GM12878 (cell line): ENCODE measurements at regions not wholly inside any gene's neighbourhood (a gene's known extent, or its start where the extent isn't known, plus 50 kb on each side); places are given as distances from the start of the nearest gene placed in this dataset.

Experiments
- ATAC-seq: fragments of 200-7000 bp; cut with Tn5 transposase; 3 replicates; pipeline ENCODE4 v1.9.1; 2020; ENCODE audit warnings: mild to moderate bottlenecking, moderate library complexity
- BruUV-seq: library from RNA; stranded (reverse); fragments of 400-500 nt; replicated peaks from 2 replicates; lab custom pipeline; 2021; lab: Mats Ljungman, UMichigan
- CTCF ChIA-PET: fragments of 300-600 bp; sonication (Branson Sonifier 250); formaldehyde crosslinking; extraction: SDS; loops from one replicate; lab custom pipeline; 2021; ENCODE audit warnings: inconsistent platforms; lab: Yijun Ruan, JAX
- POLR2A ChIA-PET: fragments of 350-600 bp; formaldehyde crosslinking; extraction: SDS; loops from one replicate; lab custom pipeline; 2021; ENCODE audit warnings: inconsistent platforms; lab: Charles Lee
- RAD21 ChIA-PET: fragments of 300-600 bp; sonication (Branson Sonifier 250); formaldehyde crosslinking; loops from one replicate; lab custom pipeline; 2023; ENCODE audit warnings: antibody characterized with exemption; ENCODE audit not compliant: unreplicated experiment; lab: Charles Lee
- SMC1A ChIA-PET: fragments of 300-600 bp; sonication (Branson Sonifier 250); formaldehyde crosslinking; loops from one replicate; lab custom pipeline; 2023; ENCODE audit not compliant: unreplicated experiment, uncharacterized antibody; lab: Charles Lee
- DNase-seq: peaks from one replicate; pipeline ENCODE4 v3.0.0-alpha.2; 2011; ENCODE audit warnings: low read depth, low spot score
- FAIRE-seq: peaks from 3 replicates; lab custom pipeline; 2011; peaks lifted over from hg19 to GRCh38; lab: Jason Lieb, UNC
- H2AFZ ChIP-seq: 2 replicates; pipeline ENCODE4 v1.6.0; 2011; ENCODE audit warnings: low read depth, low read length, control low read depth; ENCODE audit not compliant: control insufficient read depth
- H3K27ac ChIP-seq: 2 replicates; pipeline ENCODE4 v1.5.1; 2011; ENCODE audit warnings: control low read depth; ENCODE audit not compliant: control insufficient read depth, insufficient read depth
- H3K27me3 ChIP-seq, 2 experiments: replicated peaks in 1 of 2; 2 replicates each; pipeline versions ENCODE4 v1.6.0 to v1.6.1; 2011; ENCODE audit warnings: low read length in 1 of 2; ENCODE audit not compliant: control insufficient read depth in 2 of 2, insufficient read depth in 2 of 2
- H3K36me3 ChIP-seq, 2 experiments: 2 replicates each; pipeline ENCODE4 v1.5.1; 2011; ENCODE audit warnings: low read length in 1 of 2; ENCODE audit not compliant: control insufficient read depth in 2 of 2, insufficient read depth in 2 of 2
- H3K4me1 ChIP-seq: 2 replicates; pipeline ENCODE4 v1.6.1; 2011; ENCODE audit warnings: mild to moderate bottlenecking, low read length, moderate library complexity, mixed read lengths; ENCODE audit not compliant: control insufficient read depth, insufficient read depth
- H3K4me2 ChIP-seq: 2 replicates; pipeline ENCODE4 v1.6.0; 2011; ENCODE audit warnings: control low read depth; ENCODE audit not compliant: control insufficient read depth, insufficient read depth
- H3K4me3 ChIP-seq: fragments of 200-600 bp; sonication (generic); 2 replicates; pipeline ENCODE4 v1.5.1; 2016
- H3K79me2 ChIP-seq: 2 replicates; pipeline ENCODE4 v1.6.0; 2011; ENCODE audit warnings: low read length; ENCODE audit not compliant: control insufficient read depth, insufficient read depth
- H3K9ac ChIP-seq: 2 replicates; pipeline ENCODE4 v1.8.0; 2011; ENCODE audit warnings: low read length, control low read depth, mixed read lengths; ENCODE audit not compliant: control insufficient read depth, insufficient read depth
- H3K9me3 ChIP-seq: replicated peaks from 3 replicates; pipeline ENCODE4 v1.5.1; 2011; ENCODE audit warnings: mild to moderate bottlenecking, low read length; ENCODE audit not compliant: control insufficient read depth, insufficient read depth
- H4K20me1 ChIP-seq: 2 replicates; pipeline ENCODE4 v1.6.0; 2011; ENCODE audit not compliant: control insufficient read depth, insufficient read depth
- ATF7 ChIP-seq: fragments of 450-650 bp; IDR thresholded peaks from 2 replicates; pipeline ENCODE4 v1.6.1; 2016; ENCODE audit warnings: low read depth, mild to moderate bottlenecking
- BCL11A ChIP-seq: IDR thresholded peaks from 2 replicates; pipeline ENCODE4 v1.6.1; 2011; ENCODE audit warnings: low read depth, low read length
- CBFB ChIP-seq: IDR thresholded peaks from 2 replicates; pipeline ENCODE4 v1.6.1; 2016; ENCODE audit warnings: antibody characterized with exemption, low read depth
- GABPA ChIP-seq: IDR thresholded peaks from 2 replicates; pipeline ENCODE4 v1.6.1; 2014; ENCODE audit warnings: antibody characterized with exemption, low read depth, mild to moderate bottlenecking, inconsistent platforms
- HDAC6 ChIP-seq: fragments of 200-600 bp; sonication (generic); IDR thresholded peaks from one replicate; pipeline ENCODE4 v1.8.0; 2017; ENCODE audit warnings: antibody characterized with exemption; ENCODE audit not compliant: unreplicated experiment
- MTA3 ChIP-seq: IDR thresholded peaks from 2 replicates; pipeline ENCODE4 v1.6.1; 2012; ENCODE audit warnings: low read length, inconsistent platforms, borderline replicate concordance
- MYB ChIP-seq: fragments of 150-350 bp; IDR thresholded peaks from 2 replicates; pipeline ENCODE4 v1.6.1; 2014; ENCODE audit warnings: mild to moderate bottlenecking, low read depth, low read length, borderline replicate concordance
- NR2F1 ChIP-seq: fragments of 450-650 bp; conservative IDR thresholded peaks from 2 replicates; pipeline ENCODE4 v1.6.1; 2017; ENCODE audit warnings: mild to moderate bottlenecking
- PAX8 ChIP-seq: fragments of 450-650 bp; IDR thresholded peaks from 2 replicates; pipeline ENCODE4 v1.6.1; 2017; ENCODE audit warnings: mild to moderate bottlenecking, moderate library complexity
- RBBP5 ChIP-seq: fragments of 200-600 bp; sonication (generic); conservative IDR thresholded peaks from 2 replicates; pipeline ENCODE4 v1.6.1; 2016
- RUNX3 ChIP-seq: IDR thresholded peaks from 2 replicates; pipeline ENCODE4 v1.6.1; 2012; ENCODE audit warnings: low read length, inconsistent platforms
- TAF1 ChIP-seq: IDR thresholded peaks from 2 replicates; pipeline ENCODE4 v1.6.1; 2011; ENCODE audit warnings: mild to moderate bottlenecking, low read depth, low read length, borderline replicate concordance
- TCF12 ChIP-seq: IDR thresholded peaks from 2 replicates; pipeline ENCODE4 v1.6.1; 2011; ENCODE audit warnings: low read depth, mild to moderate bottlenecking, low read length
- ZNF384 ChIP-seq: IDR thresholded peaks from 2 replicates; pipeline ENCODE4 v1.6.1; 2012; ENCODE audit warnings: low read depth, mild to moderate bottlenecking, low read length, improper control_type of control experiment, borderline replicate concordance
- WGBS: methylation state at CpG from one replicate; pipeline ENCODE4 v1.1.6; 2016; ENCODE audit warnings: low lambda C conversion rate; ENCODE audit not compliant: insufficient replicate concordance, insufficient coverage; ENCODE audit errors: missing lambda C conversion rate; 5-methylcytosine and 5-hydroxymethylcytosine counted together
- in situ Hi-C: fragments of 300-500 bp; cut with MboI; formaldehyde crosslinking; loops from 9 replicates; pipeline ENCODE4 v1.14.3; 2018; ENCODE audit warnings: mixed read lengths
- intact Hi-C: fragments of 100-400 bp; cut with micrococcal nuclease; formaldehyde crosslinking; loops from one replicate; pipeline ENCODE4 v1.14.2; 2022; ENCODE audit not compliant: unreplicated experiment
- TF ChIP-seq, protein P1 (sequence below): fragments of 450-650 bp; IDR thresholded peaks from 2 replicates; pipeline ENCODE4 v1.6.1; 2017; ENCODE audit warnings: antibody characterized with exemption, mild to moderate bottlenecking, moderate library complexity
- TF ChIP-seq, protein P2 (sequence below): IDR thresholded peaks from 2 replicates; pipeline ENCODE4 v1.6.1; 2011; ENCODE audit warnings: borderline replicate concordance, low read depth, mild to moderate bottlenecking, moderate library complexity, mixed read lengths, low read length; ENCODE audit not compliant: insufficient read depth; ENCODE audit errors: extremely low read length
- TF ChIP-seq, protein P3 (sequence below): IDR thresholded peaks from 2 replicates; pipeline ENCODE4 v1.6.1; 2011; ENCODE audit warnings: low read depth, mild to moderate bottlenecking, low read length, moderate library complexity, borderline replicate concordance; ENCODE audit errors: extremely low read depth
- TF ChIP-seq, protein P4 (sequence below): IDR thresholded peaks from 2 replicates; pipeline ENCODE4 v1.6.1; 2011; ENCODE audit warnings: mild to moderate bottlenecking, low read depth, low read length, moderate library complexity; ENCODE audit not compliant: insufficient replicate concordance

DNA sequence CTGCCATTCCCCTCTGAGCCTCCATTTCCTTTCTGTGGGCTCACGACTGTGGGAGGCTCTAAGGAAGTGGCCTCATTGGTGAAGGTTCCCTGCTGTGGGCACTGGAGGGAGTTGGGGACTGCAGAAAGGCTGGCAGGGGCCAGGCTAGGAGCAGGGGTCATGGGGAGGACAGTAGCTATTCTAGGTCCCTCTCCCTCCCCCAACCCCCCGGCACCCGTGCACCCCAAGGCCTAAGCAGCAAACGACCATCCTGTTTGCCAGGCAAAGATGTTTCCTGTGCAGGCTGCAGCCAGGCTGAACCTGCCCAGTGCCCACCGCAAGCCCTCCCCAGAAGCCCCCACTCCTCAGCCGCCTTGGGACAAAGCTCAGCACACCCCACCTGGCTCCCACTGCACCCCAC, 189.4 kb downstream of the MN1 start:
- TF ChIP-seq TAF1, result no peak
- no peak for TF ChIP-seq NR2F1
- no peak for TF ChIP-seq PAX8
- TF ChIP-seq TCF12, result no peak
- TF ChIP-seq GABPA, result no peak
- no peak for TF ChIP-seq ATF7
- no peak for TF ChIP-seq BCL11A
- TF ChIP-seq ZNF384, result no peak
- TF ChIP-seq, protein P1, sequence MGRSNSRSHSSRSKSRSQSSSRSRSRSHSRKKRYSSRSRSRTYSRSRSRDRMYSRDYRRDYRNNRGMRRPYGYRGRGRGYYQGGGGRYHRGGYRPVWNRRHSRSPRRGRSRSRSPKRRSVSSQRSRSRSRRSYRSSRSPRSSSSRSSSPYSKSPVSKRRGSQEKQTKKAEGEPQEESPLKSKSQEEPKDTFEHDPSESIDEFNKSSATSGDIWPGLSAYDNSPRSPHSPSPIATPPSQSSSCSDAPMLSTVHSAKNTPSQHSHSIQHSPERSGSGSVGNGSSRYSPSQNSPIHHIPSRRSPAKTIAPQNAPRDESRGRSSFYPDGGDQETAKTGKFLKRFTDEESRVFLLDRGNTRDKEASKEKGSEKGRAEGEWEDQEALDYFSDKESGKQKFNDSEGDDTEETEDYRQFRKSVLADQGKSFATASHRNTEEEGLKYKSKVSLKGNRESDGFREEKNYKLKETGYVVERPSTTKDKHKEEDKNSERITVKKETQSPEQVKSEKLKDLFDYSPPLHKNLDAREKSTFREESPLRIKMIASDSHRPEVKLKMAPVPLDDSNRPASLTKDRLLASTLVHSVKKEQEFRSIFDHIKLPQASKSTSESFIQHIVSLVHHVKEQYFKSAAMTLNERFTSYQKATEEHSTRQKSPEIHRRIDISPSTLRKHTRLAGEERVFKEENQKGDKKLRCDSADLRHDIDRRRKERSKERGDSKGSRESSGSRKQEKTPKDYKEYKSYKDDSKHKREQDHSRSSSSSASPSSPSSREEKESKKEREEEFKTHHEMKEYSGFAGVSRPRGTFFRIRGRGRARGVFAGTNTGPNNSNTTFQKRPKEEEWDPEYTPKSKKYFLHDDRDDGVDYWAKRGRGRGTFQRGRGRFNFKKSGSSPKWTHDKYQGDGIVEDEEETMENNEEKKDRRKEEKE, result no peak
- TF ChIP-seq HDAC6, result no peak
- TF ChIP-seq MTA3, result no peak
- no peak for TF ChIP-seq RBBP5
- TF ChIP-seq, protein P2, sequence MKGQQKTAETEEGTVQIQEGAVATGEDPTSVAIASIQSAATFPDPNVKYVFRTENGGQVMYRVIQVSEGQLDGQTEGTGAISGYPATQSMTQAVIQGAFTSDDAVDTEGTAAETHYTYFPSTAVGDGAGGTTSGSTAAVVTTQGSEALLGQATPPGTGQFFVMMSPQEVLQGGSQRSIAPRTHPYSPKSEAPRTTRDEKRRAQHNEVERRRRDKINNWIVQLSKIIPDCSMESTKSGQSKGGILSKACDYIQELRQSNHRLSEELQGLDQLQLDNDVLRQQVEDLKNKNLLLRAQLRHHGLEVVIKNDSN, result no peak
- TF ChIP-seq RUNX3, result no peak
- TF ChIP-seq, protein P3, sequence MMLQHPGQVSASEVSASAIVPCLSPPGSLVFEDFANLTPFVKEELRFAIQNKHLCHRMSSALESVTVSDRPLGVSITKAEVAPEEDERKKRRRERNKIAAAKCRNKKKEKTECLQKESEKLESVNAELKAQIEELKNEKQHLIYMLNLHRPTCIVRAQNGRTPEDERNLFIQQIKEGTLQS, result no peak
- TF ChIP-seq, protein P4, sequence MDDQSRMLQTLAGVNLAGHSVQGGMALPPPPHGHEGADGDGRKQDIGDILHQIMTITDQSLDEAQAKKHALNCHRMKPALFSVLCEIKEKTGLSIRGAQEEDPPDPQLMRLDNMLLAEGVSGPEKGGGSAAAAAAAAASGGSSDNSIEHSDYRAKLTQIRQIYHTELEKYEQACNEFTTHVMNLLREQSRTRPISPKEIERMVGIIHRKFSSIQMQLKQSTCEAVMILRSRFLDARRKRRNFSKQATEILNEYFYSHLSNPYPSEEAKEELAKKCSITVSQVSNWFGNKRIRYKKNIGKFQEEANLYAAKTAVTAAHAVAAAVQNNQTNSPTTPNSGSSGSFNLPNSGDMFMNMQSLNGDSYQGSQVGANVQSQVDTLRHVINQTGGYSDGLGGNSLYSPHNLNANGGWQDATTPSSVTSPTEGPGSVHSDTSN, result no peak
- no peak for TF ChIP-seq MYB
- no peak for TF ChIP-seq CBFB
- ChIA-PET SMC1A (no interaction called here), POLR2A (no interaction called here), RAD21 (no interaction called here), CTCF (no interaction called here)
- intact Hi-C loops (no loop called here), in situ Hi-C loops (no loop called here)
- Histone ChIP-seq H3K4me1 (no peaks in the 10 kb centered on the region), H3K79me2 (no peaks in the 10 kb centered on the region), H2AFZ (no peak overlapping the region), H3K27me3 (no peaks in the 10 kb centered on the region; a peak in 2 of 4 replicates), H3K36me3 (no peaks in the 10 kb centered on the region), H3K27ac (no peak overlapping the region), H3K4me2 (no peak overlapping the region), H3K9ac (no peak overlapping the region), H3K4me3 (no peak overlapping the region), H3K9me3 (no peaks in the 10 kb centered on the region), H4K20me1 (no peaks in the 10 kb centered on the region)
- FAIRE-seq (no peak), ATAC-seq (no peak), DNase-seq (no peak)
- BruUV-seq, result no TSS peak
- WGBS, result 2% methylated on average over 6 of the region's 6 CpGs
